ENCODE measurements at regions not wholly inside any gene's neighbourhood (a gene's known extent, or its start where the extent isn't known, plus 50 kb on each side); places are given as distances from the start of the nearest gene placed in this dataset.

GRCh38 chr6:23409531-23409930 is 716.5 kb upstream of the NRSN1 start:
- Mint-ChIP-seq H3K27ac (ENCODE audit: low read depth, unreplicated experiment) (no peak overlapping the region), H3K9me3 (ENCODE audit: unreplicated experiment) (peaks cover 10% of the 10 kb centered on the region), H3K27me3 (ENCODE audit: insufficient read depth, unreplicated experiment) (no peaks in the 10 kb centered on the region), H3K4me1 (ENCODE audit: insufficient read depth, unreplicated experiment) (no peaks in the 10 kb centered on the region), H3K4me3 (ENCODE audit: unreplicated experiment) (no peak overlapping the region), H3K36me3 (ENCODE audit: insufficient read depth, unreplicated experiment) (no peaks in the 10 kb centered on the region)
- no TSS peak for BruUV-seq (replicated peaks)
- no peak for DNase-seq (ENCODE audit: unreplicated experiment)
- ChIA-PET POLR2A (no interaction called here), CTCF (interaction anchor here (0.6 to 0.7 kb wide), 2 partner anchors 118 to 1056 kb away, joined by 3 read pairs; no protein-coding TSS in a partner anchor)
- intact Hi-C loops (cut with micrococcal nuclease) = no loop called here
- TF ChIP-seq CTCF (IDR thresholded peaks at IDR 0.05; ENCODE audit: unreplicated experiment) = no peak

GRCh38 chr6:23410439-23410838 is 715.6 kb upstream of the NRSN1 start:
- DNase-seq (ENCODE audit: unreplicated experiment) = no peak
- POLR2A ChIA-PET = no interaction called here
- TF ChIP-seq CTCF (IDR thresholded peaks at IDR 0.05; ENCODE audit: unreplicated experiment) = no peak
- intact Hi-C loops (cut with micrococcal nuclease) = no loop called here
- no peaks in the 10 kb centered on the region for H3K36me3 Mint-ChIP-seq (ENCODE audit: insufficient read depth, unreplicated experiment)
- no peak overlapping the region for H3K4me3 Mint-ChIP-seq (ENCODE audit: unreplicated experiment)
- H3K9me3 Mint-ChIP-seq (ENCODE audit: unreplicated experiment) = peaks cover 10% of the 10 kb centered on the region
- CTCF ChIA-PET = interaction anchor here (0.6 kb wide), 1 partner anchor 17 kb away, joined by 3 read pairs; no protein-coding TSS in a partner anchor
- no peaks in the 10 kb centered on the region for H3K4me1 Mint-ChIP-seq (ENCODE audit: insufficient read depth, unreplicated experiment)
- H3K27me3 Mint-ChIP-seq (ENCODE audit: insufficient read depth, unreplicated experiment) = no peaks in the 10 kb centered on the region
- H3K27ac Mint-ChIP-seq (ENCODE audit: low read depth, unreplicated experiment) = peak overlapping the region; percentile 13
- no TSS peak for BruUV-seq (replicated peaks)

GRCh38 chr6:23412770-23413169 is 713.2 kb upstream of the NRSN1 start:
- H3K27ac Mint-ChIP-seq (ENCODE audit: low read depth, unreplicated experiment) = no peak overlapping the region
- no peaks in the 10 kb centered on the region for H3K4me1 Mint-ChIP-seq (ENCODE audit: insufficient read depth, unreplicated experiment)
- ChIA-PET CTCF (interaction anchor here (0.6 kb wide), 1 partner anchor 86 kb away, joined by 3 read pairs; no protein-coding TSS in a partner anchor), POLR2A (no interaction called here)
- no peak for DNase-seq (ENCODE audit: unreplicated experiment)
- H3K9me3 Mint-ChIP-seq (ENCODE audit: unreplicated experiment) = peaks cover 10% of the 10 kb centered on the region
- H3K27me3 Mint-ChIP-seq (ENCODE audit: insufficient read depth, unreplicated experiment) = no peaks in the 10 kb centered on the region
- BruUV-seq (replicated peaks) = no TSS peak
- no peak for TF ChIP-seq CTCF (IDR thresholded peaks at IDR 0.05; ENCODE audit: unreplicated experiment)
- no peak overlapping the region for H3K4me3 Mint-ChIP-seq (ENCODE audit: unreplicated experiment)
- intact Hi-C loops (cut with micrococcal nuclease) = no loop called here
- no peaks in the 10 kb centered on the region for H3K36me3 Mint-ChIP-seq (ENCODE audit: insufficient read depth, unreplicated experiment)

GRCh38 chr6:23413327-23414050 is 712.5 kb upstream of the NRSN1 start:
- no peak for TF ChIP-seq CTCF (IDR thresholded peaks at IDR 0.05; ENCODE audit: unreplicated experiment)
- Mint-ChIP-seq H3K4me3 (ENCODE audit: unreplicated experiment) (no peak overlapping the region), H3K4me1 (ENCODE audit: insufficient read depth, unreplicated experiment) (no peaks in the 10 kb centered on the region), H3K36me3 (ENCODE audit: insufficient read depth, unreplicated experiment) (no peaks in the 10 kb centered on the region), H3K9me3 (ENCODE audit: unreplicated experiment) (peaks cover 10% of the 10 kb centered on the region), H3K27ac (ENCODE audit: low read depth, unreplicated experiment) (peak overlapping the region; percentile 23), H3K27me3 (ENCODE audit: insufficient read depth, unreplicated experiment) (no peaks in the 10 kb centered on the region)
- ChIA-PET CTCF (interaction anchor here (0.5 to 1.7 kb wide), 12 partner anchors 87 to 1821 kb away, joined by 3 to 11 read pairs (median 3); partner anchors contain the start of gene SOX4), POLR2A (interaction anchor here (0.6 to 0.7 kb wide), 2 partner anchors 1064 to 1754 kb away, joined by 3 read pairs; no protein-coding TSS in a partner anchor)
- intact Hi-C loops (cut with micrococcal nuclease) = no loop called here
- no peak for DNase-seq (ENCODE audit: unreplicated experiment)
- BruUV-seq (replicated peaks) = no TSS peak
